G401 (cell line): ENCODE measurements at regions not wholly inside any gene's neighbourhood (a gene's known extent, or its start where the extent isn't known, plus 50 kb on each side); places are given as distances from the start of the nearest gene placed in this dataset.
"Not testable (repeated sequence)": the region's sequence is repeated elsewhere in the genome, so short reads cannot be mapped to it uniquely, and the experiment has no call there.

Source experiments
- DNase-seq: peaks from one replicate; pipeline ENCODE4 v3.0.0-alpha.2; 2015; ENCODE audit warnings: low spot score
- in situ Hi-C: cut with HindIII; loops from 2 replicates; pipeline ENCODE4 v1.10.0; 2016; ENCODE audit warnings: low sequenced_read_pairs, mixed read lengths

GRCh38 chr6:85241498-85242052, 208.3 kb upstream of the NT5E start:
- in situ Hi-C loops: no loop called here
- DNase-seq: no peak

DNA sequence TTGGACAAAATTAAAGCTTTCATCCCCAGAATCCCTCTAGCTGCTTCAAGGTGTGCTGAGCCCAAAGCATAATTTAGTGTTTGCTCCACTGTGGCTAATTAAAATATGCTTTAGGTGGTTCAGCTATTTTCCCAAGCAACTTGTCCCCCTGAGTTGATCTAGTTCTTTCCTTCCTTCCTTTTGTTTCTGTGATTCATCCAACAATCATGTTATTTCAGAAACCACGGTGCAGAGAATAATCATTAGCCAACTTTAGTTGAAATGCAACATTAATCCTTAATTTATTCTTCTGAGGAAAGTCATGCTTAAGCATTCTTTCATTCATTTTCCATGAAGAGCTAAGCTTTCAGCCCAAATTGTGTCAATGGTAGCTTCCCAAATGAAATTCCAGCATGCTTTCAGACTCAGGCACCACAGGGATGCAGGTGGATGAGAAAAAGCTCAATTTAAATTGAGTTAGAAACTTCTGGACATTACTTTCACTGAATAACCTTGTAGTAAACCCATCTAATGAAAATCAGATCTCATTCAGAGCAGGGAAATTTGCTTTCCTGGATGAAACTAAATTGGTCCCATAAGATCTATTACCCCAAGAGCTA, 209.0 kb upstream of the NT5E start:
- DNase-seq: no peak
- in situ Hi-C loops: no loop called here

- in situ Hi-C loops: no loop called here
- DNase-seq: no peak
Measured at GRCh38 chr6:85237478-85237877, 212.4 kb upstream of the NT5E start.

DNA sequence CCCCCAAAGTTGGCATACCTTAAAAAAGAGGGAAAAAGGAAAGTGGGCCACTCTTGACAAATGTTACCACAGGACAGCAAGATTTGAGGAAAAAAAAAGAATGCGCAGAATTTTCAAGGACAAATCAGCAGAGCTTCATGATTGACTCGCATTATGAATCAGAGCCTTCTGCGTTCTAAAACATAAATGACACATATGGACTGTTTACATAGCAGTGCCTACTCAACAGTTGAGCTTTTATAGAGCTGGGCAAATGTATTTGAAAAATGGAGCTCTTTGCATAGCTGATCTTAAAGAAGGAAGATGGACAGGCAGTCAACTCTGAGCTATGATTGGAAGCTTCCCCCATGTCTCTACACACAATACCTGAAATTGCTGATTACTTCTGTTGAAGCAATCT, 213.2 kb upstream of the NT5E start:
- DNase-seq: no peak
- in situ Hi-C loops: no loop called here

DNA sequence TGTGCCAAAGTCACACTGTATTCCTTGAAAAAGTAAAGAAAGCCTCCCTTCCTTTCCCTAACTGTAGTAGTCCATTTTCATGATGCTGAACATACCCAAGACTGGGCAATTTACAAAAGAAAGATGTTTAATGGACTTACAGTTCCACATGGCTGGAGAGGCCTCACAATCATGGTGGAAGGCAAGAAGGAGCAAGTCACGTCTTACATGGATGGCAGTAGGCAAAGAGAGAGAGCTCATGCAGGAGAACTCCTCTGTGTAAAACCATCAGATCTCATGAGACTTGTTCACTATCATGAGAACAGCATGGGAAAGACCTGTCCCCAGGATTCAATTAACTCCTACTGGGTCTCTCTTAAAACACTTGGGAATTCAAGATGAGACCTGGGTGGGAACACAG, 222.5 kb upstream of the NT5E start:
- DNase-seq, in situ Hi-C loops: not testable (repeated sequence)

- DNase-seq, in situ Hi-C loops: not testable (repeated sequence)
Measured at GRCh38 chr6:85212794-85213193, 237.1 kb upstream of the NT5E start.

GRCh38 chr6:85195243-85195642, 254.6 kb upstream of the NT5E start:
- DNase-seq: no peak
- in situ Hi-C loops: no loop called here

DNA sequence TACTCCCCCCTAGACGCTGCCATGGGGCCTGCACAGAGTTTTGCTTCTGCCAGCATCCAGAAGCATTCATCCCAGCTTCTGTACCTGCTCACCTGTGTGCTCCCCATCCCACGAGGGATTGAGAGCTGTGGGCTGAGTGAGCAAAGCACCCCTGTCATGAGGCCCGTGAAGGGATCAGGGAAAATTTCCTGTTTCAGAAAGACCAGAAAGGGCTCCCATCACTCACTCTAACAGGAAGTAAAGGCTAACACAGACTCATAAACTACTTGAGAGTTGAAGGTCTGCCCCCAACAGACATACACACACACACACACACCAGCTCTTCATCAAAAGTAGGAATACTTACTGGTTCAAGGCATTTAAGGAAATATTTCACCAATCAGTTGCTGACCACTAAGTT, 256.5 kb upstream of the NT5E start:
- DNase-seq: no peak
- in situ Hi-C loops: no loop called here

- in situ Hi-C loops: no loop called here
- no peak for DNase-seq
Measured at GRCh38 chr6:85192596-85192995, 257.3 kb upstream of the NT5E start.

DNA sequence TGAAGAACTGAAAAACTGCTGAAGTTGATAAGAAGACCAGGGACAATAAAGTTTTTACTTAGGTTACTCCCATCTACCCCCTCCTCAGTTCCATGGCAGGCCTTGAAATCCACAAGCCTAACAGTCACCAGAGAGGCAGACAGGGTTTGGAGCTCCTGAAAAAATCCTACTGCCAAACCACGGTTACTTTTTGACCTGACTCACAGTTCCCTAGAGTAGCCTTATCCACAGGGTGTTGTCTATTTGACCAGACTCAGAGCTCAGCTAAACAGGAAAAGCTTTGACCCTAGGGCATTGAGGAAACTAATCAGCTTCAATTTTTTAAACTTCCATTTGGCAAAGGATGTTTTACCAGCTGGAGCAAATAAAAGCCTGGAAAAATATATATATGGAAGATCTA, 257.7 kb upstream of the NT5E start:
- in situ Hi-C loops: no loop called here
- no peak for DNase-seq

GRCh38 chr6:85191656-85192055, 258.2 kb upstream of the NT5E start:
- no peak for DNase-seq
- in situ Hi-C loops: no loop called here

DNA sequence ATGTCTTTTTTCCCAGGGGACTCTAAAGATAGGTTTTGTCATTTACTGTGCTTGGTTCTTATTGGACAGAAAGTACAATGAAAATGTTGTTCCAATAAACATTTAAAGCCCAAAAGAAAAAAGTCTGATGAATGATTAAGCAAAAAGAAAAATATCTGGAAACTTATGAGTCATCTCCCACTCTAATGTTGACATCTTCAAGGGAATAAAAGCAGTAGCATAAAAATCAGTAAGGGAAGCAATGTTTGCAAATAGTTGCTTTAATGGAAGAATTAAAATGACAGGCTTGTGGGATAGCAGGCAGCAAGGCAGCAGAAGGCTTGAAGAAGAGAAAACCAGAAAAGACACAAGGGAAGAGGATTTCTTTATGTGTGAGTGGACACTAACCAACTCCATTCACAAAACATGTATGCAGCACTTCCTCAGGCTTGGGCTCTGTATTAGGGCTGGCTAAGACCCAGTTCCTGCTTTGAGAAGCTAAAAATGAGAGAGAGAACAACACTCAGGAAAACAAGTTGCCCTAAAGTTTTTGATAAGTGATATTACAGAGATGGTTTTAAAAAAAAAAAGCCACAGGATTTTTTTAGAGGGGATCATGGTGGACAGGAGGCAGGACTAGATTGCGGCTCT, 263.2 kb upstream of the NT5E start:
- in situ Hi-C loops: no loop called here
- no peak for DNase-seq

DNA sequence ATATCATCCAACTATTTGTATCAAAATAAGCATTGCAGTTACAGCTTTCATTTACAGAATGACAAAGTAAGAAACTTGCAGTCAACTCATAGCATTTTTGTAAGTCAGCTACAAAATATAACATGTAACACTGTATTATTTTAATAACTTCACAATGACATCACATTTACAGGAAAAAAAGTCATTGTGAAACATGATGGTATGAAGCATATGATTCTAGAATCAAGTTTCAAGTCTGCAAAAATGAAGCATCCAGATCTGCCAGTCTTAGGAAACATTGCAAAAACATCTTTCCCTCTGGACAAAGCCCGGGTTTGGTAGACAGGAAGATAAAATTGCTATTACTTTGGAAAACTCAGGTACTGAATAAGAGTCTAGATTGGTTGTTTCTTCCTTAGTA, 263.9 kb upstream of the NT5E start:
- in situ Hi-C loops: no loop called here
- no peak for DNase-seq

- in situ Hi-C loops: no loop called here
- DNase-seq: no peak
Measured at GRCh38 chr6:85183841-85184240, 266.0 kb upstream of the NT5E start.

GRCh38 chr6:85172705-85173104, 277.2 kb upstream of the NT5E start:
- no peak for DNase-seq
- in situ Hi-C loops: no loop called here

DNA sequence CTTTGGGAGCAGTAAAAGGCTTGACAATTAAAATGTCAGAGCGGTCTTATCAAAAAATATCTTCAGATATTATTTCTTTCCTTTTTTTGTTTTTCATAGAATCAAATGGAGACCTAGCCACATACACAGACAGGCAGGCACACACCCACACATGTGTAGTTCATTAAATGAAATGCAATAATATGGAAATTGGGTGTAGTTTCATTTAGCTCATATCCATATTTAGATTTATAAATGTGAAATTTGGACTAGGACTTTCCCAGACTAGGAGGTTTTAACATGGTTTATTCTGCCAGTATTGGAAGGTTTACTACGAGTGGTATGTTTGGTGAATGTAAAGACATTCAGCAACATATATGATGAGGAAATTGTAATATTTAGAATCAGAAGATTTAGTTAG, 277.7 kb upstream of the NT5E start:
- no peak for DNase-seq
- in situ Hi-C loops: no loop called here

DNA sequence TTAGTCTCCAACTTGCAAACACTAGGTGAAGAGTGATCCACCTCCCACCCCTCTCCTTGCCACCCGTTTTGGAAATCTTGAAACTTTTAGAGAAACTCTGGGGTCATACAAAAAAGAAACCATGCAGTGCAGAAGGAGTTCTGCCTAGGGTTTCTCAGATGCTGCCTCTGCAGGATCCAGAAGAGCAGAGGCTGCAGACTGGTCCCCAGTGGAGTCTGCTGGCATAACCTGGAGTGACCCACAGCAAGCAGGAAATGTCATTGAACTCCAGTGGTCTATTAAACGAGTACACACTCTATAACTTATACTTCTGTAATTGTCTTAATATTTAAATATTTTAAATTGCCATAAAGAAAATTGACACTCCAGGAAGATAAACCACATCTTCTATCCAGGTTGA, 280.7 kb upstream of the NT5E start:
- no peak for DNase-seq
- in situ Hi-C loops: no loop called here

GRCh38 chr6:85168146-85168545, 281.7 kb upstream of the NT5E start:
- no peak for DNase-seq

DNA sequence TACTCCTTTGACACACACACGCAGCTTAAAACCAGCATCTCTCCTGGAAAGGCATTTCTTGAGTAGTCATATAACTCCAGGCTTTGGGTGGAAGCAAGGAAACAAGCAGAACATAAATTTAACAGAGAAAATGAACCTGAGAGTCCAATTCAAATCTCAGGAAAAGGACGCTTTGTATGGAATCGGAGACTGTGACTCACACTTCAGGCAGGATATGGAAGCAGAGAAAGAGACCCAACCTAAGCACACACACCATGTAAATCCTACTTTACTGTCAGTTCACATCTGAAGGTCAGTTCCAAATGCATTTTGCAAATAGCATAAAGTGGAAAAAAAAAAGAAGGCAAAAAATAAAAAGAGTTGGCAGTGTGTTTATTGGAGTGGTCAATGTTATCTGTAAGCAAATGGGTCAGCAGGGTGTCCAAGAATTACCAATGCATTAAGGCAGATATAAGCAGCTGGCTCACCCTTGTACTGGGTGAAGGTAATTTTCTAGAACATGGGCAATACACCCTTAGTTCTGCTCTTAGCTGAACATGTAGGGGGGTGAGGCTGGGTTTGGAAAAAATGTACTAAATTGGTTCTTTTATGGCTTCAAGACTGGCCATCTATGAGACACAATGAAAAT, 283.7 kb upstream of the NT5E start:
- DNase-seq: no peak
- in situ Hi-C loops: no loop called here

More at GRCh38 chr6:85168146-85168545, 281.7 kb upstream of the NT5E start:
- in situ Hi-C loops: no loop called here

DNA sequence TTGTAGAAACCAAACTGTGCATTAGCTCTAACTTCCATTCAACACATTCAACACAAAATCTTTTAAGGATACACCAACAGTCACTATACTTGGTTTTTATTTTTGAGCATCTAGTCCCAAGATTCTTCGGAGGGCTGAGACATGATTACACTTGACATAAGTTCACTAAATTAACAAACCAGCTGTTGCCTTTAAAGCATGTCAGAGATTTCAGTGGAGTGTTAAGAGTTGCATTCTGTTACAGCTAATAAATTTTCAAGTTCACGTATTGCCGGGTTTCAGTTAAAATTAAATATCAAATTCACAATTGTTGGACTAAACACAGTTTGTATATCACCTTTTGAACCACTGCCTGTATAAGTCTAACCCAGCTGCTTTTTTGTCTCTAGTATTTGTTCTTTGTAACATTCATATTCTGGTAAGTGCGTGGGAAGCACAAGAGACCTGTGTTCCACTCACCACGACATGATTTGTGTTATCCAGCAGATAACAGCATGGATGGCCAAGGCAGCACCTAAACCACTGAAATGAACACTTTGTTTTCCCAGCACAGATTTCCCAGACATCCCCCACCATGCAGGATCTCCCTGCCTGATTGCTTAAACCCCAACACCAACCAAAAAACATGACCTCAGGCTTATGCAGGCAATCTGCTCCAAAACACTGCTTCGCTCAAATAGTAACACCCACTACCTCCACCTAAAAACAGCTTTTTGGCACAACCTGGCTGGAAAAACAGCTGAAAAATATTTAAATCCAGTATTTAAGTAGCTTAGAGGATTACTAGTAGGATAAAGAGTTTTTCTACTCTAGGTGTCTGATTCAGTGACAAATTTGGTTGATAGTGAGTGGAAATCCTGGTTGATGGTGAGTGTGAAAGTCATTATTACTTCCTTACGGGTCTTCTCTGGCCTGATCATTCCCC, 286.5 kb upstream of the NT5E start:
- in situ Hi-C loops: no loop called here

More for the DNA sequence above, 286.5 kb upstream of the NT5E start:
- DNase-seq: no peak
